Neural progenitor cell (in vitro differentiated cells): ENCODE measurements at regions not wholly inside any gene's neighbourhood (a gene's known extent, or its start where the extent isn't known, plus 50 kb on each side); places are given as distances from the start of the nearest gene placed in this dataset.

Experiments
- DNase-seq: peaks from one replicate; pipeline ENCODE4 v3.0.0-alpha.2; 2016; ENCODE audit warnings: low spot score
- H2AFZ ChIP-seq: fragments of 200-600 bp; sonication (generic); replicated peaks from 2 replicates; pipeline ENCODE4 v1.6.1; 2016; ENCODE audit warnings: antibody characterized with exemption
- H3F3A ChIP-seq: fragments of 200-600 bp; sonication (generic); 2 replicates; pipeline ENCODE4 v1.6.1; 2016; ENCODE audit warnings: antibody characterized with exemption, low read depth
- H3K27ac ChIP-seq: fragments of 200-600 bp; sonication (generic); 2 replicates; pipeline ENCODE4 v1.5.1; 2016; ENCODE audit warnings: mild to moderate bottlenecking
- H3K27me3 ChIP-seq: fragments of 200-600 bp; sonication (generic); 2 replicates; pipeline ENCODE4 v1.6.1; 2016; ENCODE audit warnings: mild to moderate bottlenecking, moderate library complexity
- H3K36me3 ChIP-seq: fragments of 200-600 bp; sonication (generic); 2 replicates; pipeline ENCODE4 v1.5.1; 2016
- H3K4me1 ChIP-seq: fragments of 200-600 bp; sonication (generic); 2 replicates; pipeline ENCODE4 v1.6.1; 2016; ENCODE audit warnings: mixed run types
- H3K4me2 ChIP-seq: fragments of 200-600 bp; sonication (generic); 2 replicates; pipeline ENCODE4 v1.6.1; 2016
- H3K4me3 ChIP-seq: fragments of 200-600 bp; sonication (generic); 2 replicates; pipeline ENCODE4 v1.5.1; 2016
- H3K79me2 ChIP-seq: fragments of 200-600 bp; sonication (generic); 2 replicates; pipeline ENCODE4 v1.6.1; 2016; ENCODE audit warnings: low read depth
- H3K9ac ChIP-seq: fragments of 200-600 bp; sonication (generic); 2 replicates; pipeline ENCODE4 v1.6.1; 2016
- H3K9me3 ChIP-seq: fragments of 200-600 bp; sonication (generic); 2 replicates; pipeline ENCODE4 v1.5.1; 2016; ENCODE audit warnings: low read depth
- H4K20me1 ChIP-seq: fragments of 200-600 bp; sonication (generic); 2 replicates; pipeline ENCODE4 v1.6.1; 2016; ENCODE audit warnings: low read depth
- H3K27ac Mint-ChIP-seq: 3 replicates; pipeline ENCODE4 v1.8.0; 2021; ENCODE audit warnings: mixed read lengths
- H3K27me3 Mint-ChIP-seq: 2 replicates; pipeline ENCODE4 v1.8.0; 2022; ENCODE audit warnings: low read depth, mild to moderate bottlenecking, inconsistent platforms, moderate library complexity, mixed read lengths; ENCODE audit not compliant: insufficient read depth
- H3K36me3 Mint-ChIP-seq: 3 replicates; pipeline ENCODE4 v1.8.0; 2021; ENCODE audit warnings: mixed read lengths
- H3K4me1 Mint-ChIP-seq: 3 replicates; pipeline ENCODE4 v1.8.0; 2021; ENCODE audit warnings: mixed read lengths
- H3K4me3 Mint-ChIP-seq: 3 replicates; pipeline ENCODE4 v1.8.0; 2021; ENCODE audit warnings: mild to moderate bottlenecking, moderate library complexity, mixed read lengths
- H3K9me3 Mint-ChIP-seq: 3 replicates; pipeline ENCODE4 v1.8.0; 2020; ENCODE audit warnings: mixed read lengths
- EZH2 ChIP-seq: fragments of 200-600 bp; sonication (generic); IDR thresholded peaks from 2 replicates; pipeline ENCODE4 v1.6.1; 2017; ENCODE audit warnings: antibody characterized with exemption, mild to moderate bottlenecking, moderate library complexity
- EZH2phosphoT487 ChIP-seq: fragments of 200-600 bp; sonication (generic); IDR thresholded peaks from 2 replicates; pipeline ENCODE4 v1.6.1; 2017; ENCODE audit warnings: antibody characterized with exemption
- TF ChIP-seq, protein P1 (sequence below): fragments of 200-600 bp; sonication (generic); IDR thresholded peaks from 2 replicates; pipeline ENCODE4 v1.5.1; 2017; ENCODE audit warnings: antibody characterized with exemption, mild to moderate bottlenecking

DNA sequence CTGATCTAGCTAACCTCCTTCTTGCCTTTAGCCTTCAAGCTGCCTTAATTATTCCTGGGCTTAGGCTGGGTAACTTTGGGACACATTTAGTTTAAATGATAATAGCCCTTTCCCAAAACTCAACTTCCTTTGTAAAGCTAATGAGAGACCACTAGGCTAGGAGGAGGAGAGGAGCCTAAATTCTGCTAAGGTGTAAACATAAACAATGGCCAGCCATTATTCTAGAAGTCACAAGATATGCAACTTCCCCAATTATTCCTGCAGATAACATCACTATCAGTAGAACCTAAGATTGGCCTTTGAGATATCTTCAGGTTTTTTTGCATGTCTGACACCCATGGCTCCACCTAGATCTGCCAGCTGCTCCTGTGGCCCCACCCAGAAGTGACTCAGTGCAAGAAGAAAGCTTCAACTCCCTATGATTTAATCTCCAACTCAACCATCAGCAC lies 131.2 kb upstream of the FAM20A start:
- Histone ChIP-seq H3F3A (peaks cover 6% of the 10 kb centered on the region), H3K36me3 (no peaks in the 10 kb centered on the region), H4K20me1 (no peaks in the 10 kb centered on the region), H3K4me2 (no peak overlapping the region), H3K27me3 (no peaks in the 10 kb centered on the region), H3K9ac (no peak overlapping the region), H3K4me3 (no peak overlapping the region), H3K4me1 (peaks cover 4% of the 10 kb centered on the region), H3K79me2 (no peaks in the 10 kb centered on the region), H2AFZ (no peak overlapping the region), H3K27ac (no peak overlapping the region), H3K9me3 (peaks cover 6% of the 10 kb centered on the region)
- Mint-ChIP-seq H3K9me3 (peaks cover 15% of the 10 kb centered on the region), H3K27ac (no peak overlapping the region), H3K4me3 (no peak overlapping the region), H3K27me3 (peaks cover 4% of the 10 kb centered on the region), H3K36me3 (no peaks in the 10 kb centered on the region), H3K4me1 (peaks cover 3% of the 10 kb centered on the region)
- DNase-seq = no peak
- no peak for TF ChIP-seq EZH2
- no peak for TF ChIP-seq EZH2phosphoT487
- TF ChIP-seq, protein P1, sequence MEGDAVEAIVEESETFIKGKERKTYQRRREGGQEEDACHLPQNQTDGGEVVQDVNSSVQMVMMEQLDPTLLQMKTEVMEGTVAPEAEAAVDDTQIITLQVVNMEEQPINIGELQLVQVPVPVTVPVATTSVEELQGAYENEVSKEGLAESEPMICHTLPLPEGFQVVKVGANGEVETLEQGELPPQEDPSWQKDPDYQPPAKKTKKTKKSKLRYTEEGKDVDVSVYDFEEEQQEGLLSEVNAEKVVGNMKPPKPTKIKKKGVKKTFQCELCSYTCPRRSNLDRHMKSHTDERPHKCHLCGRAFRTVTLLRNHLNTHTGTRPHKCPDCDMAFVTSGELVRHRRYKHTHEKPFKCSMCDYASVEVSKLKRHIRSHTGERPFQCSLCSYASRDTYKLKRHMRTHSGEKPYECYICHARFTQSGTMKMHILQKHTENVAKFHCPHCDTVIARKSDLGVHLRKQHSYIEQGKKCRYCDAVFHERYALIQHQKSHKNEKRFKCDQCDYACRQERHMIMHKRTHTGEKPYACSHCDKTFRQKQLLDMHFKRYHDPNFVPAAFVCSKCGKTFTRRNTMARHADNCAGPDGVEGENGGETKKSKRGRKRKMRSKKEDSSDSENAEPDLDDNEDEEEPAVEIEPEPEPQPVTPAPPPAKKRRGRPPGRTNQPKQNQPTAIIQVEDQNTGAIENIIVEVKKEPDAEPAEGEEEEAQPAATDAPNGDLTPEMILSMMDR = no peak

DNA sequence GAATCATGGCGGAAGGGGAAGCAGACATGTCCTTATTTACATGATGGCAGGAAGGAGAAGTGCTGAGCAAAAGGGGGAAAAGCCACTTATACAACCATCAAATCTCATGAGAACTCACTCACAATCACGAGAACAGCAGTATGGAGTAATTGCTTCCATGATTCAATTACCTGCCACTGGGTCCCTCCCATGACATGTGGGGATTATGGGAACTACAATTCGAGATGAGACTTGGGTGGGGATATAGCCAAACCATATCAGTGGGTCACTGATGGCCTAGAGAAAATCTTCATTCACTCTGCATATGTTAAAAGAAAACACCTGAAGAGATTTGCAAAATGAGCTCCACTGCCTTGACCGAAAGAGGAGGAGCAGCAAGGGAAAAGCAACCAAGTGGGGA lies 130.3 kb upstream of the FAM20A start:
- no peak overlapping the region for H3K4me3 ChIP-seq
- H3F3A ChIP-seq = peaks cover 6% of the 10 kb centered on the region
- H3K27me3 ChIP-seq = no peaks in the 10 kb centered on the region
- Mint-ChIP-seq H3K36me3 (no peaks in the 10 kb centered on the region), H3K27me3 (peaks cover 4% of the 10 kb centered on the region), H3K4me3 (no peak overlapping the region), H3K4me1 (peaks cover 3% of the 10 kb centered on the region), H3K27ac (no peak overlapping the region), H3K9me3 (peaks cover 20% of the 10 kb centered on the region)
- H3K4me2 ChIP-seq = no peak overlapping the region
- TF ChIP-seq, protein P1 = no peak
- no peak for TF ChIP-seq EZH2
- no peak for TF ChIP-seq EZH2phosphoT487
- no peaks in the 10 kb centered on the region for H3K79me2 ChIP-seq
- H3K36me3 ChIP-seq = no peaks in the 10 kb centered on the region
- H2AFZ ChIP-seq = no peak overlapping the region
- no peaks in the 10 kb centered on the region for H4K20me1 ChIP-seq
- H3K27ac ChIP-seq = no peak overlapping the region
- peaks cover 4% of the 10 kb centered on the region for H3K4me1 ChIP-seq
- no peak overlapping the region for H3K9ac ChIP-seq
- peaks cover 6% of the 10 kb centered on the region for H3K9me3 ChIP-seq
- no peak for DNase-seq

DNA sequence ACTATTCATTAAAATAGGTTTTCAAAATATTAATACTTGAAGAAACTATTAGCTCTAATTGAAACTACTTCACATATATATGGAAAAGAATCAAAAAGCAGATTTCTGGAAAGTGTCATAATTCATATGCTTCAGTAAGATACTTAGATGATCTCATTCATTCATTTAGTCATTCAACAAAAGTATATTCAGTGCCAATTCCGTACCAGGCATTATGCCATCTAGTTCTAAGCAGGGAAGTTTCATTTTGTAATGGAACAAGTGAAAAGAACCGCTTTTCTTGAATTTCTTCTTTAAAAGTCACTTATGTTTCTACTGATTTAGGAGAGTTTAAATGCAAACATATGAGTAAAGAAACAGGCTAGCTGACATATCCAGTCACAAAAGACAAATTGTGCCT lies 118.3 kb upstream of the FAM20A start:
- TF ChIP-seq EZH2 (no peak), EZH2phosphoT487 (no peak)
- TF ChIP-seq, protein P1 = no peak
- Histone ChIP-seq H3K27ac (no peak overlapping the region), H3K4me3 (no peak overlapping the region), H2AFZ (no peak overlapping the region), H3K27me3 (no peaks in the 10 kb centered on the region), H3K4me1 (no peaks in the 10 kb centered on the region), H3K36me3 (no peaks in the 10 kb centered on the region), H3K4me2 (no peak overlapping the region), H3F3A (no peaks in the 10 kb centered on the region), H3K79me2 (no peaks in the 10 kb centered on the region), H3K9me3 (no peaks in the 10 kb centered on the region), H3K9ac (no peak overlapping the region), H4K20me1 (no peaks in the 10 kb centered on the region)
- Mint-ChIP-seq H3K4me1 (no peaks in the 10 kb centered on the region), H3K27me3 (no peaks in the 10 kb centered on the region), H3K4me3 (no peak overlapping the region), H3K27ac (no peak overlapping the region), H3K9me3 (no peaks in the 10 kb centered on the region), H3K36me3 (no peaks in the 10 kb centered on the region)
- DNase-seq = no peak
